Body of pancreas (tissue), 4 donors: ENCODE measurements at regions not wholly inside any gene's neighbourhood (a gene's known extent, or its start where the extent isn't known, plus 50 kb on each side); places are given as distances from the start of the nearest gene placed in this dataset.

Source experiments
- CTCF ChIP-seq, 7 experiments: fragments of 450-650 bp in 4 of 7; fragments of 200-600 bp in 3 of 7; sonication (generic) in 3 of 7; IDR thresholded peaks; one replicate each; pipeline ENCODE4 v1.5.1; 2016 to 2019; ENCODE audit warnings: antibody characterized with exemption in 7 of 7
- POLR2A ChIP-seq, 3 donors: fragments of 450-650 bp; IDR thresholded peaks; one replicate each; pipeline ENCODE4 v1.6.1; 2016; ENCODE audit warnings: antibody characterized with exemption in 3 of 3, mild to moderate bottlenecking in 2 of 3

- no peak for TF ChIP-seq POLR2A (IDR thresholded peaks at IDR 0.05)
- TF ChIP-seq CTCF (IDR thresholded peaks at IDR 0.05) = peak in 1 of 7 experiments; percentile 10
Observed at GRCh38 chr16:76665571-76666275, 388.5 kb downstream of the CNTNAP4 start.
